ENCODE measurements at regions not wholly inside any gene's neighbourhood (a gene's known extent, or its start where the extent isn't known, plus 50 kb on each side); places are given as distances from the start of the nearest gene placed in this dataset.

GRCh38 chr13:64793131-64793530, 2437.0 kb downstream of the PCDH9 start:
- TF ChIP-seq POLR2A (IDR thresholded peaks at IDR 0.05; ENCODE audit: low read length) = no peak
- no peak for TF ChIP-seq GATA1 (IDR thresholded peaks at IDR 0.05; ENCODE audit: low read depth, low read length)
